ENCODE measurements at regions not wholly inside any gene's neighbourhood (a gene's known extent, or its start where the extent isn't known, plus 50 kb on each side); places are given as distances from the start of the nearest gene placed in this dataset.
A peak's percentile ranks its signal among the peaks of the same experiment; 100 is the strongest.

GRCh38 chr1:30478799-30479563, 244.4 kb downstream of the MATN1 start:
- intact Hi-C loops (cut with DNase I): no loop called here
- DNase-seq (ENCODE audit: low spot score): peak; percentile 13
- ATAC-seq: no peak

- intact Hi-C loops (cut with DNase I): no loop called here
- no peak for DNase-seq (ENCODE audit: low spot score)
- ATAC-seq: no peak
These were observed 245.1 kb downstream of the MATN1 start for GRCh38 chr1:30478283-30478682.

GRCh38 chr1:30477588-30477987, 245.8 kb downstream of the MATN1 start:
- DNase-seq (ENCODE audit: low spot score): no peak
- intact Hi-C loops (cut with DNase I): no loop called here
- ATAC-seq: no peak

GRCh38 chr1:30476911-30477459, 246.4 kb downstream of the MATN1 start:
- ATAC-seq (no peak), DNase-seq (ENCODE audit: low spot score) (peak; percentile 27)
- intact Hi-C loops (cut with DNase I): no loop called here

GRCh38 chr1:30476476-30476875, 246.9 kb downstream of the MATN1 start:
- ATAC-seq (no peak), DNase-seq (ENCODE audit: low spot score) (peak; percentile 39)
- intact Hi-C loops (cut with DNase I): no loop called here

GRCh38 chr1:30475966-30476365, 247.4 kb downstream of the MATN1 start:
- DNase-seq (ENCODE audit: low spot score) (peak; percentile 21), ATAC-seq (no peak)
- intact Hi-C loops (cut with DNase I): no loop called here

- no peak for ATAC-seq
- intact Hi-C loops (cut with DNase I): no loop called here
- peak; percentile 33 for DNase-seq (ENCODE audit: low spot score)
These were observed 248.2 kb downstream of the MATN1 start for GRCh38 chr1:30475201-30475600.

- DNase-seq (ENCODE audit: low spot score) (no peak), ATAC-seq (no peak)
- intact Hi-C loops (cut with DNase I): no loop called here
These were observed 248.6 kb downstream of the MATN1 start for GRCh38 chr1:30474818-30475200.

GRCh38 chr1:30473922-30474817, 249.2 kb downstream of the MATN1 start:
- DNase-seq (ENCODE audit: low spot score) (no peak), ATAC-seq (no peak)
- intact Hi-C loops (cut with DNase I): no loop called here

- DNase-seq (ENCODE audit: low spot score) (peak; percentile 35), ATAC-seq (no peak)
- intact Hi-C loops (cut with DNase I): no loop called here
These were observed 250.9 kb downstream of the MATN1 start for GRCh38 chr1:30472526-30472925.

- intact Hi-C loops (cut with DNase I): no loop called here
- DNase-seq (ENCODE audit: low spot score): peak; percentile 21
- no peak for ATAC-seq
These were observed 251.4 kb downstream of the MATN1 start for GRCh38 chr1:30472009-30472408.

GRCh38 chr1:30471307-30471706, 252.1 kb downstream of the MATN1 start:
- DNase-seq (ENCODE audit: low spot score) (peak; percentile 8), ATAC-seq (no peak)
- intact Hi-C loops (cut with DNase I): no loop called here

- intact Hi-C loops (cut with DNase I): no loop called here
- ATAC-seq (no peak), DNase-seq (ENCODE audit: low spot score) (no peak)
These were observed 254.0 kb downstream of the MATN1 start for GRCh38 chr1:30469426-30469825.

- intact Hi-C loops (cut with DNase I): no loop called here
- ATAC-seq: no peak
- DNase-seq (ENCODE audit: low spot score): peak; percentile 45
These were observed 256.3 kb downstream of the MATN1 start for GRCh38 chr1:30467101-30467500.

- ATAC-seq (no peak), DNase-seq (ENCODE audit: low spot score) (no peak)
These were observed 256.8 kb downstream of the MATN1 start for GRCh38 chr1:30466610-30467009.

GRCh38 chr1:30466026-30466425, 257.4 kb downstream of the MATN1 start:
- no peak for ATAC-seq
- intact Hi-C loops (cut with DNase I): no loop called here

More at GRCh38 chr1:30466610-30467009, 256.8 kb downstream of the MATN1 start:
- intact Hi-C loops (cut with DNase I): no loop called here

GRCh38 chr1:30465096-30465495, 258.3 kb downstream of the MATN1 start:
- ATAC-seq: no peak
- DNase-seq (ENCODE audit: low spot score): peak; percentile 10
- intact Hi-C loops (cut with DNase I): no loop called here

More at GRCh38 chr1:30466026-30466425, 257.4 kb downstream of the MATN1 start:
- DNase-seq (ENCODE audit: low spot score): peak; percentile 21

- ATAC-seq: no peak
- no peak for DNase-seq (ENCODE audit: low spot score)
- intact Hi-C loops (cut with DNase I): no loop called here
These were observed 259.2 kb downstream of the MATN1 start for GRCh38 chr1:30464187-30464617.

GRCh38 chr1:30462826-30463425, 260.5 kb downstream of the MATN1 start:
- no peak for ATAC-seq
- intact Hi-C loops (cut with DNase I): no loop called here
- DNase-seq (ENCODE audit: low spot score): peak; percentile 30

All from sciatic nerve (tissue), 2 donors.